Hematopoietic multipotent progenitor cell treated with erythropoietin and hydrocortisone succinate and interleukin-3 and kit ligand, for 15 days (in vitro differentiated cells): ENCODE measurements at regions not wholly inside any gene's neighbourhood (a gene's known extent, or its start where the extent isn't known, plus 50 kb on each side); places are given as distances from the start of the nearest gene placed in this dataset.
"Not testable (repeated sequence)": the region's sequence is repeated elsewhere in the genome, so short reads cannot be mapped to it uniquely, and the experiment has no call there.

Source experiments
- DNase-seq: peaks from one replicate; pipeline ENCODE4 v3.0.0-alpha.2; 2015; ENCODE audit warnings: low spot score

GRCh38 chr2:204363513-204363912 is 181.8 kb upstream of the PARD3B start:
- DNase-seq = no peak

GRCh38 chr2:204364860-204365535 is 180.3 kb upstream of the PARD3B start:
- no peak for DNase-seq

GRCh38 chr2:204365811-204366210 is 179.5 kb upstream of the PARD3B start:
- no peak for DNase-seq

GRCh38 chr2:204367466-204367865 is 177.8 kb upstream of the PARD3B start:
- DNase-seq = no peak

GRCh38 chr2:204370172-204370718 is 175.0 kb upstream of the PARD3B start:
- DNase-seq = no peak

- DNase-seq = no peak
Observed at GRCh38 chr2:204373942-204374341, 171.3 kb upstream of the PARD3B start.

GRCh38 chr2:204380141-204380881 is 165.0 kb upstream of the PARD3B start:
- no peak for DNase-seq

GRCh38 chr2:204386668-204387067 is 158.6 kb upstream of the PARD3B start:
- DNase-seq = no peak

GRCh38 chr2:204389120-204389519 is 156.2 kb upstream of the PARD3B start:
- no peak for DNase-seq

GRCh38 chr2:204389856-204390255 is 155.4 kb upstream of the PARD3B start:
- no peak for DNase-seq

- no peak for DNase-seq
Observed at GRCh38 chr2:204395539-204395938, 149.7 kb upstream of the PARD3B start.

- DNase-seq = no peak
Observed at GRCh38 chr2:204401114-204401513, 144.2 kb upstream of the PARD3B start.

- no peak for DNase-seq
Observed at GRCh38 chr2:204407204-204408014, 137.9 kb upstream of the PARD3B start.

- DNase-seq = not testable (repeated sequence)
Observed at GRCh38 chr2:204412782-204413181, 132.5 kb upstream of the PARD3B start.

GRCh38 chr2:204415406-204416181 is 129.7 kb upstream of the PARD3B start:
- no peak for DNase-seq

- no peak for DNase-seq
Observed at GRCh38 chr2:204416236-204416635, 129.0 kb upstream of the PARD3B start.

GRCh38 chr2:204425821-204426220 is 119.5 kb upstream of the PARD3B start:
- DNase-seq = no peak

GRCh38 chr2:204428675-204429074 is 116.6 kb upstream of the PARD3B start:
- no peak for DNase-seq

- no peak for DNase-seq
Observed at GRCh38 chr2:204431529-204431928, 113.7 kb upstream of the PARD3B start.

- no peak for DNase-seq
Observed at GRCh38 chr2:204432196-204432595, 113.1 kb upstream of the PARD3B start.

- DNase-seq = no peak
Observed at GRCh38 chr2:204434660-204435462, 110.4 kb upstream of the PARD3B start.
